Tibial nerve (tissue), 4 donors: ENCODE measurements at regions not wholly inside any gene's neighbourhood (a gene's known extent, or its start where the extent isn't known, plus 50 kb on each side); places are given as distances from the start of the nearest gene placed in this dataset.

Experiments used
- DNase-seq, 2 donors: peaks; one replicate each; pipeline ENCODE4 v3.0.0-alpha.2; 2019; ENCODE audit warnings: low spot score in 2 of 2
- H3K27ac ChIP-seq, 4 donors: fragments of 200-600 bp; sonication (generic) in 3 of 4; one replicate each; pipeline ENCODE4 v1.5.1; 2017 to 2019; ENCODE audit warnings: mild to moderate bottlenecking in 1 of 4
- H3K27me3 ChIP-seq, 2 donors: fragments of 200-600 bp; sonication (generic) in 1 of 2; one replicate each; pipeline versions ENCODE4 v1.5.1 to v1.6.0; 2017 to 2019
- H3K36me3 ChIP-seq, 3 donors: fragments of 200-600 bp; sonication (generic); one replicate each; pipeline ENCODE4 v1.5.1; 2018 to 2019
- H3K4me1 ChIP-seq, 4 donors: fragments of 200-600 bp; sonication (generic) in 3 of 4; one replicate each; pipeline ENCODE4 v1.5.1; 2017 to 2019
- H3K4me3 ChIP-seq, 4 donors: fragments of 200-600 bp; sonication (generic) in 3 of 4; one replicate each; pipeline ENCODE4 v1.5.1; 2017 to 2019; ENCODE audit warnings: mild to moderate bottlenecking in 1 of 4, moderate library complexity in 1 of 4
- H3K9me3 ChIP-seq, 4 donors: fragments of 200-600 bp; sonication (generic) in 3 of 4; one replicate each; pipeline ENCODE4 v1.5.1; 2017 to 2019
- CTCF ChIP-seq, 5 experiments: fragments of 200-600 bp in 3 of 5; fragments of 450-650 bp in 2 of 5; sonication (generic) in 3 of 5; IDR thresholded peaks; one replicate each; pipeline ENCODE4 v1.5.1; 2016 to 2019; ENCODE audit warnings: antibody characterized with exemption in 5 of 5, mild to moderate bottlenecking in 3 of 5, moderate library complexity in 2 of 5
- EP300 ChIP-seq, 2 donors: sonication (generic); formaldehyde crosslinking; IDR thresholded peaks; one replicate each; pipeline ENCODE4 v1.6.1; 2017; ENCODE audit warnings: antibody characterized with exemption in 2 of 2, mild to moderate bottlenecking in 1 of 2
- POLR2A ChIP-seq, 2 donors: fragments of 450-650 bp; IDR thresholded peaks; one replicate each; pipeline ENCODE4 v1.6.1; 2017; ENCODE audit warnings: antibody characterized with exemption in 2 of 2, mild to moderate bottlenecking in 2 of 2, moderate library complexity in 2 of 2
- WGBS, 2 donors: methylation state at CpG; one replicate each; pipeline ENCODE4 v1.1.5; 2018; 5-methylcytosine and 5-hydroxymethylcytosine counted together

GRCh38 chr3:182732232-182733015, 60.9 kb upstream of the ATP11B start:
- H3K4me3 ChIP-seq = no peak overlapping the region
- DNase-seq = no peak
- H3K9me3 ChIP-seq = no peaks in the 10 kb centered on the region
- TF ChIP-seq EP300 (IDR thresholded peaks at IDR 0.05) = no peak
- no peak for TF ChIP-seq POLR2A (IDR thresholded peaks at IDR 0.05)
- TF ChIP-seq CTCF (IDR thresholded peaks at IDR 0.05) = no peak
- no peaks in the 10 kb centered on the region for H3K4me1 ChIP-seq
- H3K36me3 ChIP-seq = no peaks in the 10 kb centered on the region
- H3K27me3 ChIP-seq = no peaks in the 10 kb centered on the region
- H3K27ac ChIP-seq = no peak overlapping the region
- WGBS, 2 donors = 79 to 83% methylated on average over 5 of the region's 5 CpGs

- Histone ChIP-seq H3K27ac (no peak overlapping the region), H3K36me3 (no peaks in the 10 kb centered on the region), H3K4me3 (no peak overlapping the region), H3K4me1 (no peaks in the 10 kb centered on the region), H3K9me3 (no peaks in the 10 kb centered on the region), H3K27me3 (peaks cover 0 to 2% of the 10 kb centered on the region in 2 donors)
- TF ChIP-seq EP300 (IDR thresholded peaks at IDR 0.05) = no peak
- WGBS, 2 donors = 12 to 18% methylated on average over 2 of the region's 2 CpGs
- no peak for DNase-seq
Observed at GRCh38 chr3:182735672-182736071, 57.6 kb upstream of the ATP11B start.

- TF ChIP-seq CTCF (IDR thresholded peaks at IDR 0.05) = no peak
- TF ChIP-seq POLR2A (IDR thresholded peaks at IDR 0.05) = no peak
- TF ChIP-seq EP300 (IDR thresholded peaks at IDR 0.05) = no peak
- WGBS, 2 donors = 86 to 89% methylated on average over 2 of the region's 2 CpGs
- H3K27ac ChIP-seq = no peak overlapping the region
- no peak for DNase-seq
- H3K4me3 ChIP-seq = no peak overlapping the region
- H3K27me3 ChIP-seq = peaks cover 0 to 5% of the 10 kb centered on the region in 2 donors
- H3K36me3 ChIP-seq = no peaks in the 10 kb centered on the region
- H3K9me3 ChIP-seq = no peaks in the 10 kb centered on the region
- H3K4me1 ChIP-seq = no peaks in the 10 kb centered on the region
Observed at GRCh38 chr3:182737825-182738224, 55.5 kb upstream of the ATP11B start.

GRCh38 chr3:182738583-182739411, 54.5 kb upstream of the ATP11B start:
- no peak for DNase-seq
- Histone ChIP-seq H3K4me1 (no peaks in the 10 kb centered on the region), H3K9me3 (no peaks in the 10 kb centered on the region), H3K36me3 (no peaks in the 10 kb centered on the region), H3K27ac (no peak overlapping the region), H3K4me3 (no peak overlapping the region), H3K27me3 (peaks cover 0 to 5% of the 10 kb centered on the region in 2 donors)
- TF ChIP-seq EP300 (IDR thresholded peaks at IDR 0.05) (no peak), CTCF (IDR thresholded peaks at IDR 0.05) (no peak), POLR2A (IDR thresholded peaks at IDR 0.05) (no peak)
- WGBS, 2 donors = 79 to 85% methylated on average over 6 of the region's 6 CpGs

- 40 to 48% methylated on average over 3 of the region's 3 CpGs for WGBS, 2 donors
- Histone ChIP-seq H3K36me3 (no peaks in the 10 kb centered on the region), H3K4me1 (no peaks in the 10 kb centered on the region)
Observed at GRCh38 chr3:182739619-182740018, 53.7 kb upstream of the ATP11B start.

More at GRCh38 chr3:182739619-182740018, 53.7 kb upstream of the ATP11B start:
- Histone ChIP-seq H3K27ac (no peak overlapping the region), H3K4me3 (no peak overlapping the region), H3K27me3 (peaks cover 0 to 5% of the 10 kb centered on the region in 2 donors), H3K9me3 (no peaks in the 10 kb centered on the region)
- no peak for DNase-seq
- TF ChIP-seq EP300 (IDR thresholded peaks at IDR 0.05) (no peak), CTCF (IDR thresholded peaks at IDR 0.05) (no peak), POLR2A (IDR thresholded peaks at IDR 0.05) (no peak)
